ENCODE measurements at regions not wholly inside any gene's neighbourhood (a gene's known extent, or its start where the extent isn't known, plus 50 kb on each side); places are given as distances from the start of the nearest gene placed in this dataset.

DNA sequence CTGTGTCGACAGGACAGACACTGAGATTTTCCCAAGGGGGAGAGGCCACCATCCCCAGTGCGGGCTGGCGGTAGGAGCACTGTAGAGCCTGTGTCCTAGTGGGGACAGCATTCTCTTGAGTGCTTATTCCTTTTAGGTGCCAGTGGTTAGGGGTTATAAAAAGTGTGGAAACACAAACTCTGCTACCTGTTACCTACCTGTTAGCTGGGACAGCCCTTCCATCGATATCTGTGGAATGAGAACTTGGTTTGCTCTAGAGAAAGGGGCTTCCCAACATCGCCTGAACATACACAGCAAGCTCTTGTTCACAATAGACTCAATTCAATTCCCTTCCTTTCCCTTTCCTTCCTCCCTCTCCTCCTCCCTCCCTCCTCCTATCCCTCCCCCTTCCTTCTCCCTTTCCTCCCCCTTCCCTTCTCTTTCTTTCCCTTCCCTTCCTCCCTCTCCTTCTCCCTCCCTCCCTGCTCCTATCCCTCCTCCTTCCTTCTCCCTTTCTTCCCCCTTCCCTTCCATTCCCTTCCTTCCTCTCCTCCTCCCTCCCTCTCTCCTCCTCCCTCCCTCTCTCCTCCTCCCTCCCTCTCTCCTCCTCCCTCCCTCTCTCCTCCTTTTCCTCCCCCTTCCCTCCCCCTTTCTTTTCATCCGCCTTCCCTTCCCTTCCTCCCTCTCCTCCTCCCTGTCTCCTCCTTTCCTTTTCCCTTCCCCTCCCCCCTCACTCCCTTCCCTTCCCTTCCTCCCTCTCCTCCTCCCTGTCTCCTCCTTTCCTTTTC lies 188.5 kb downstream of the URI1 start:
- no peak for DNase-seq

DNA sequence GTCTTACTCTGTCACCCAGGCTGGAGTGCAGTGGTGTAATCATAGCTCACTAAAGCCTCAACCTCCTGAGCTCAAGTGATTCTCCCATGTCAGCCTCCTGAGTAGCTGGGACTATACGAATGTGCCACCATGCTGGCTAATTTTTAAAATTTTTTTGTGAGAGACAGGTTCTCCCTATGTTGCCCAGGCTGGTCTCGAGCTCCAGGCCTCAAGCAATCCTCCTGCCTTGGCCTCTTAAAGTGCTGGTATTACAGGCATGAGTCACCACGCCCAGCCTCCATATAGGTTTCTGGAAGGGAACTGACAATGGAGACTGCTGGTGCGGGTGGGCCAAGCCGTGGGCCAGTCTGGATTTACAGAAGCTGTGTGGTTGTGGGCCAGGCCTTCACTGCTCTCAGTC lies 189.2 kb downstream of the URI1 start:
- no peak for DNase-seq

DNA sequence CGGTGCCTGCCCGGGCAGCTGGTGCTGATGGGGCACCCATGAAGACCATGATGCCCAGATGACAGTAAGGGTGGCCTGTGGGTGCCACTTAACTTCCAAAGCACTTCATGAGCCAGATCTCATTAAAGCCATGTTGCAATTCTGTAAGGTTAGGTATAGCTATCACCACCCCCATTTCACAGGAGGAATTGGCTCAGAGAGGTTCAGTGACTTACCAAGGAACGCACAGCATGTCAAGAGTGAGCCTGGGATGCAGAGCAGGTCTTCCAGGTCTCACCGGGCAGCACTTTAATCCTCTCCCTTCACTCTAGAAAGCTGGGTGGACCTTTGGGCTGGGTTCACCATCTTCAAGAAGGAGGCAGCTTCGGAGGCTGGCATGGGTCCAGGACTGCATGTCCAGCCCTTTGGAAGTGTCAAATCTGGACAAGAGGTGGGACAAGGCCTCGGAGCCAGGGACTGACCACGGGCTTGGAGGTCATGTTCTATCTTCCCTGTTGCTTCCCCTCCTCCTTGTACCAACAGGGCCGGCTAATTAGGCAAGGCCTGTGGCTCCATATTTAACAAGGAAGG lies 189.8 kb downstream of the URI1 start:
- DNase-seq: no peak

DNA sequence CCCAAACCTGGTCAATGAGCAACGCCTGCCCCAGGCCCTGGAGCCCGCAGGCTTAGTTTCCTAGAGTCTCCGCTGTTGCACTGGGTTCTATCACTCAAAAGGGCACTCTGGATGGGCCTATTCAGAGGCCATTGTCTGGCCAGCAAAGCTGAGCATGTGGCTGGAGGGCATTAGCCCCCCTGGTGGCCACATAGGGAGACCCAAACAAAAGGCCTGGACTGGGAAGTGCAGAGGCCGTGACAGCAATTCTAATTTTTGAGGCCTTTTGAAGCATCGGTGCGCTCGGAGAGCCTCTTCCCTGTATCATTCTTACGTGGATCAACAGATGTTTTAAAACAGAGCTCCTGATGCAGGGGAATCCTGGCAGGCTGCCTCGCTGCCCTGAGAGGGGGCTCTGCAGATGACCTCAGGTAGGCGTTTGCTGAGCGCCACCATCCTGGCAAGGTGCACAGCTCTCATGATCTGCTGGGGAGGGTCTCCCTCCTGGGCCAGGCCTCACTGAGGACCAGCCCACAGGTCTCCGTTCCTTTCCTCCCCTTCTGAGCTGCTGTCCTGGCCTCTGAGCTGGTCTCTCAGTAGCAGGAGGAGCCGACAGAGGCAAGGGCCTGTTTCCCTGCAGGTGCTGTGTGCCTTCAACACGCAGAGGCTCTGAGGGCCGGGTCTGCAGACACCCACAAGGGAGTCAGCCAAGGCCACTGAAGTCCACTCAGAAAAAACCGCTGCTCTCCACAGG lies 190.5 kb downstream of the URI1 start:
- no peak for DNase-seq

DNA sequence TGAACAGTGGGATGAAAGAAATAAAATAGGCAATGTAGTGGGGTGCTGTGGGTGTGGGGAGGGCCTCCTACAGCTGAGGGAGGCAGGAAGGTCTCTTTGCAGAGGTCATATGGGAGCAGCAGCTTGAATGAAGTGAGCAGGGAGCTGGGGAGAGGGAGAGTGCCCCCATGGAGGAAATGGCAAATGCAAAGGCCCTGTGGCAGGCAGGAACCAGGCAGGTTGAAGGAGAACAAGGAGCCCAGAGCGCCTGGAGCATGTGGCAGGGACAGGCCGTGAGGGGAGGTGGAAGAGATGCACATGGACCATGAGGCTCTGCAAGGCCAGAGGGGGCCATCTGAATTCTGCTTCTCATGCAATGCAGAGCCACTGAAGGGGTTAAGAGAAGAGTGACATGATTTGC lies 191.8 kb downstream of the URI1 start:
- DNase-seq: no peak

DNA sequence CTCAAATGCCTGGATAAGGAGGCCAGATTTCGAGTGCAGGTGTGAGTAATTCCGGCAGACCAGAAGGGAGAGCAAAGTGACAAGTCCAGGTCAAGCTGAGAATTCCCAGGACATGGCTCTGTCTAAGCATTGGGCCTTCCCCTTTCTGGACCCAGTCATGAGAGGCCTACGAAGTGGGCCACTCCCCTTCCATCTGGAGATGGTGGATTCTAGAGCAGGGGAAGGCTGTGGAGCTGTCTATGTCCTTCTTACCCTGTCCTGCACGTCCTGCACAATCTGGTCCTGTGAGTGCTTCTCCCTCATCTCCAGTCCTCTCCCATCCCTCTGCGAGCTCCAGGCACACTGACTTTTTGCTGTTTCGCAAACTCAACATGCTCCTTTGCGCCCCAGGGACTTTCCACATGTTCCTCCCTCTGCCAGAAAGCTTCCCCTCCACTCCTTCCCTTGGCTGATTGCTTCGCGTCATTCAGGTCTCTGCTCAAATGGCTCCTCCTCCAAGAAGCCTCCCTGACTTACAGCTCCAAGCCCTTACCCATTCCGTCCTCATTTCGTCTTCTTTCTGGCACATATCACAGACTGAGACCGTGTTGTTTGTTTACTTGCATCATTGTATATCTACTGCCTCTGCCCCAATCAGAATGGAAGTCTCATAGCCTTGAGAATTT lies 193.2 kb downstream of the URI1 start:
- no peak for DNase-seq

DNA sequence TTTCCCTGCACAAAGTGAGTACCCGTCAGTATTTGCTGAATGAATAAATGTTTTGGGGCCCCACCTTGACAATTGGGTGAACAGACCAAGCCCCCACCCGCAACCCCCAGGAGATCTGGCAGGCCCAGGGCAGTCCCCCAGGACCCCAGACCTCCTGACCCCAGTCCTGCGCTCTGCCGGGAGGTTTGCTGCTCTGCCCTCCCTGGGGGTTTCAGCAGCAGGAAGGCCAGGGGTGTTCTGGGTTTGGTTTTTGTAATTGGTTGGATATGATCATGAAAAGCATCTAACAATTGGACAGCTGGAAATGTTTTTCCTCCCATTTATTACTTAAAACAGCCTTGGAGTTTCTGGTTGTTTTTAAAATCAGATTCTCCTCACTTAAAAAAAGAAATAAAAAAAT lies 193.8 kb downstream of the URI1 start:
- DNase-seq: no peak

DNA sequence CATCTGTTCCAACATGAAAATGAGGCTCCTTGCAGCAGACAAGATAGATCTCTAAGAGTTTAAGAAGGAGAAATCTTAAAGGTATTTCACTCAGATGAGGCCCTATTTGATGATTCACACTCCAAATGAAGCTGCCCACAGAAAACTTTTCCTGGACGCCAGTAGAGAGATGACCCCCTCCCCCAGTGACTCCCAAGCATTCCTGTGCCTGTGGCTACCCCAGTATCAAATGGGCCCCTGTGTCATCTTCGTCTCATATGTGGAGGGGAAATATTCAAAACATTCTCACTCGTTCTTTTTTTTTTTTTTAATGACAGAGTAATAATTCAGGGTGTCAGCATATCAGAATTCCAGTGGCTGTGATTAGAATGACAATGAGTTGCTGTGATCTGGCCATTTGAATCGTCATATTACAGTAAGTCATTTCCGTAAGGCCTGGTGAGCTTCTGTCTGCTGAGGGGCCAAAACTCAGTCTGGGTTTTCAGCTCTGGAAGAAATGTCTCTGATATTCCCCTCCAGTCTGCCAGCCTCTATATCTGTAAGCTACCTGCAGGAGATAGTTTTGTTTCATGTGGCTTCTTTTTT lies 194.7 kb downstream of the URI1 start:
- DNase-seq: no peak

DNA sequence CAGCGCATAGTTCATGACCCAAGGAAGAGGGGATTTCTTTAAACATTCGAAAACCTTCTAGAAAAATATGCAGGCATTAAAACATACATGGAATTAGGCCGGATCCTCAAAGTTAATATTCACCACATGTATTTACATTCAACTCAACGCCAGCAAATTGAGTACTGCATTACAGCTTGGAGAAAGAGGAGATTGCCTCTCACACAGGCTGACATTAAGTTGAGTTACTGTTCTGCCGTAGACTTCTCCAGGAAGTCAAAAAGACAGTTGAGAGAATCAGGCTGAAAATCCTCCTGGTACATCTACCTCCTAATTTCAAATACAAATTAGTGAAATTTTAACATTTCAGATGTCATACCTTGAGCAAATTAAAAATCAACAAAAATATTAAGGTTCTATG lies 195.7 kb downstream of the URI1 start:
- no peak for DNase-seq

DNA sequence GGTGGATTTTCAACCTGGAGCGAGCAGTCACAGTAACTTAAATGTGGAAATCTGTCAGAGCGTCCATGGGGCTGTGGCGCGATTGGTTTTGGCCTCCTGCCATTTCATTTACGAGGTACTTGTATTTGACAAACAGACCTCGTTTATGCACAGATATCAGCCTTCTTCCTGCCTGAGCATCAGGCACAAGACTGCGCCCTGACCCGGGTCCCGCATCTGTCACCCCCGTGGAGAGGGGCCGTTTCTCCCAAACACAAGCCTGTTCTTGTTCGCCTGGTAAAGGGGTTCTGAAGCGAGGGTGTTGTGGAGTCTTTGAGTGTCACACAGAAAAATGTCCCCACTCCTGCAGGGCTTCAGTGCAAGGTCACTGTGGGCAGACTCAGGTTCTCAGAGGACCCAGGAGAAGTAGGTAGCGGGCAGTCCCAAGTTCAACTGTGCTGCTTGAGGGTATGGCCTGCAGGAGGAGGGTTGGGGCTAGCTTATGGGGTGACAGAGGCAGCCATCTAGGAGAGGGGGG lies 202.3 kb downstream of the URI1 start:
- DNase-seq: no peak

DNA sequence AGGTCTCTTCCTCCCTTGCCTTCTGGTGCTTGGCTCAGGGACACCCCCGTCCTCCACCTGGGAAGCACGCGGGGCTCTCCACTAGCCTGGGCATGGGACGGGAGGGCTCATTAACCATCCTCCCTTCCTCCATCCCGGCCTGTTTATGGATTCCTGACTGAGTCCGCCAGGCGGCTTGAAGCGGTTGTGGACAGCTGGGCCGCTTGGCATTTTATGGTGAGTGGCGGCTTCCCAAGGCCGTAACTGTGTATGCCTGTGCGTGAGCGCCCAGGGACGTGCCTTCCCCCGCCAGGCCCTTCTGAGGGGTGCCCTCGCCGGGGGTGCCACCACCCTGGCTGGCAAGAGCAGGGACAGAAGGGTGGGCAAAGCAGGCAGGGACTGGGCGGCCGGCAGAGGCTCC lies 202.8 kb downstream of the URI1 start:
- DNase-seq: no peak

DNA sequence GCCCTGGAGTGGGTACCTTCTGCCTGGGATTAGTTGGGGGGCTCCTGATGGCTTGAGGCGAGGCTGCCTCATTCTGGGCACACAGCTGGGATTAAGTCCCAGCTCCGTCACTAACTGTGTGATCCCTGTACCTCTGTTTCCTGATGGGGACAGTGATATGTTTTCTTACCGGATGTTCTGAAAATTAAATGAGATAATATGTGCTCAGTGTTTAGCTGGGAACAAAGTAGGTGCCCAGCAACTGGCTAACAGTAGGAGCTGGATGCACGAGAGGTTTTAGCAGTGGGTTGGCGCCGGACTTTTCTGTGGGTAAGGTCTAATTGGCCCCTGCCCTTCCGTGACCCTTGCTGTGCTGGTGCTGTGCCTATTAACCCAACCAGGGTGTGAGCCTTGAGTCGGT lies 203.4 kb downstream of the URI1 start:
- no peak for DNase-seq

DNA sequence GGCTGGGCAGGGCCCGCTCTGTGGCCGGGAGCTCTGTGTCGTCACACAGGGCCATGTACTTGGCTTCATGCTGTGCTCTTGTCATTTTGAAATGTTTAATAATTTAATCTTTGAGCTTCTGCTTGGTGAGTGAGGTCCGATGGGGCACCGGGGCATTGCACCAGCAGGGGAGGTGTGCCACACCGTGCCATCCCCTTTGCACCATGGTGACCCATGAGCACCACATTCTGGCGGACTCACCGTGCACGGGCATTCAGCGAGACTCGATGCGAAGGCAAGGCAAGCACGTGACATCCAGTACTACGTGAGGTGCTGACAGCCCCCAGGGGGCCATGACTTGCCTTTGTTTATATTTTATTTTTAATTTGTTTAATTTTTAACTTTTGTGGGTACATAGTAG lies 204.3 kb downstream of the URI1 start:
- no peak for DNase-seq

DNA sequence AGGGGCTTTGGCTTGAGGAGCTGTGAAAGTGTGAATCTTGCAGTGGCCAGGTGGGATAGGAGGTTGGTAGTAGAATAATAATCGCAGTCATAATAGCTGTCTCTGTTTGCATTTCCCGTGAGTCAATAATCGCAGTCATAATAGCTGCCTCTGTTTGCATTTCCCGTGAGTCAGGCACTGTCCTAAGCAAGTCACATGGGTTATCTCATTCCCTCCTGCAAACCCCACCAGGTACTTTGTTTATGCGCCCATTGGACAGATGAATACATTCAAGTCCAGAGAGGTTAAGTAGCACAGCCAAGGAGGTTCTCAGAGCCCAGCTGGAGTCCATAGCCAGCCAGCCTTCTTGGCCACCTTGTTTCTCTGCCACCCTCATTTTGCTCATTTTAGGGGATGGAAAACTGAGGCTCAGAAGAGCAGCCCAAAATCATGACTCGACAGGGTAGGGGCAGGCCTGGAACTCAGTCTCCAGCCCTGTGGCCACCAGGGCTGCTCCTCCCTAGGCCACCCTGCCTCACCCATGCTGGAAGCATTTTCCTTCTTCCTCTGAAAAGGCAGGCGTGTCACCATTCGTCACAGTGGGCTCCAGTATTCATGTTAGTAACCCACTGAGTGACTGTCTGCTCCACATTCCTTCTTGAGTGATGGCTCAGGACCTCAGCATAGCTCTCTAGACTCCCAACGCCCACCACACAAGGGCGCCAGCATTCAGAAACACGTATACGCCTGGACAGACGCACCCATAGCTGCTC lies 206.2 kb downstream of the URI1 start:
- no peak for DNase-seq

DNA sequence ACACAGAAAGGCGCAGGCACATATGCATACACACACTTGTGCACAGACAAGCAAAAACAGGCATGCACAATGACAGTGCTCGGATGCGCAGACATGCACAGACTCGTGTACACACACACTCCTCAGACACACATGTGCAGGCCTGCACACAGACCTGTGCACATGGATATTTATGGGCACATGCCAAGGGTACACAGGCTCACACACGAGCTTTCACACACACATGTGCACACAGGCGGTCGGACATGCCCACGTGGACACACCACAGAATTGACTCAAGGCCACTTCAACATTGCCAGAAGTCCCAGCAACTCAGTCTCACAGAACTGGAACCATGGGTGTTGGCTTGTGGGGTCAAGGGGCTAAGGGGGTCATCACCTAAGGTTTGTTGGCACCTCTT lies 206.8 kb downstream of the URI1 start:
- DNase-seq: no peak

DNA sequence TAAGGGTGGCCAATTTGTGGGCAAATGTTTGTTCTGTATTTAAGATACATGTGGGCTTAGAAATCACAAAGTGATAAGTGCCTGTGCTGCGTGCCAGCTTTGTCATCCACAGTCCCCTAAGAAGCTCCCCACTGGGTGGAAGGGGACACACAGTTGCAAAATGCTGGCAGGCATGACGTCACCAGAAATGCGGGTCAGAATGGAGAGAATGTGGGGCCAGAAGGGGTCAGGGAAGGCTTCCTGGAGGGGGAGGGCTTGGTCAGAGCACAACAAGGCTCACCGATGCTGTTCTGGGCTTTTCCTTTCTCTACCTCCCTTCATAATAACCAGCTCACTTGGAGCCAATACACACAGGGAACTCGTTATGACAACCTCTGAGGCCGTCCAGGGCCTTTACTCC lies 207.3 kb downstream of the URI1 start:
- DNase-seq: no peak

DNA sequence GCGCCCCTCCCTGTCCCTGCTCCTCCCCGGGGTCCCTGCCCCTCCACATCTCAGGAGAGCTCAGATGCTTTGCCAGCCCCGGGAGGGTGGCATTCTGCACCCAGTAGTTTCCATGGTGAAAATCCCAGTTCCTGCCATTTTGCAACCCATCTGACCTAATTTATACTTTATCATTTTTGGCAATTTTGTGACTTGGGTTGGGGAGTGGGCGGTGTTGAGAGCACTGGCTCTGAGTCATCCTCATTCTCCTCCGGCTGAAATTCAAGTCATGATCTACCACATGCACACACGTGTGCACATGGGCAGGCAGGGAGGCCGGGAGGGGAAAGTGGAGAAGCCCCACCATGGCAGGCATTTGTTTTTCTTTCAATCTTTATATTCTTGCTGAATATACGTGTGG lies 208.6 kb downstream of the URI1 start:
- DNase-seq: no peak

DNA sequence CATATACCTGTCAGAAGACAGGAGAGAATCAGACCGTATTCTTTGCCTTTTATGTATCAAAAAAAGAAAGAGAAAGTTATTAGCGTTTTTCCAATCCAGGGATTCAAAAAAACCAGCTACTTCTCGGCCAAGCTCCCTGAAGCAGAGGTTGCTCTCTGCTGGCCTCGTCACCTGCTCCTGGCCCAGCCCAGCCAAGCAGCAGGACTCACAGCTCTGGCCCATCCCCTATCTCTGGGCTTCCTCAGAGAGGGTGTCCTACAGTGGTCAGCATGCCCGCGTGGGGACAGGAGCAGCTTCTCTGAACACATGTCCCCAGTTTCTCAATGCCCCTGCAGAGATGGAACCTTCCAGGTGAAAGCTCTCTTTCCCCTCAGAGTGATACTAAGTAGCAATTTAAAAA lies 209.0 kb downstream of the URI1 start:
- no peak for DNase-seq

DNA sequence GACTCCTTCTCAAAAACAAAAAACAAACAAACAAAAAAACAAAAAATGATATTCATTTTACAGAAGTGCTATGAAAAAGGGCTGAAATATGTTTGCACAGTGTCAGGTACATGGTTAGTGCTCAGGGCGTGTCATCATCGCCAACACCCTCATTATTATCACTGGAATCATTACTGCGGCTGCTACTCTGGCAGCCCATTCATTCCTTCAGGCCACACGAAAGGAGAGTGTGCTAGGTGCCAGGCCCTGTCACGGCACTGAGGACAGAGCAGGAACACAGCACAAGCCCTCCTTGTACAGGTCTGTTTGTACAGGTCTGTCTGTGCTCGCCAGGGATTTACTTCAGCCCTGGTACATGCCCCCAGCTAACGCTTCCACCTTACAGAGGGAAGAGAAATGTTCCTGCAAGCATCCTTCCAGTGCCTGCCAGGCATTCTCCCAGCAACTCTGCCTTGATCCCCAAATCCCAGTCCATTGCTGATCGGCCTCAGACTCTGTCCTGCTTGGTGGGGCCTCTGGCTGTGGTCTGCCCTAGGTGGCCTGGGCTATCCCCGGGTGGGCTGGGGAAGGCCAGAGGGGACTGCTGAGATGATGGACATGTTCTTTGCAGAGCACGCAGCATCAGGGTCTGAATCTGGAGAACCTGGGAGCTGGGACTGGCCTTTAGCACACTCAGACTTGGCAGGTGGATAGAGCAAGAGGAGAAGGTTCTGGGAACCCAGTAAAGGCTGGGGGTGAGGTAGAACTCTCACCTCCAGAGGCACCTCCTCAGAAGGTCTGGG lies 210.7 kb downstream of the URI1 start:
- no peak for DNase-seq

DNA sequence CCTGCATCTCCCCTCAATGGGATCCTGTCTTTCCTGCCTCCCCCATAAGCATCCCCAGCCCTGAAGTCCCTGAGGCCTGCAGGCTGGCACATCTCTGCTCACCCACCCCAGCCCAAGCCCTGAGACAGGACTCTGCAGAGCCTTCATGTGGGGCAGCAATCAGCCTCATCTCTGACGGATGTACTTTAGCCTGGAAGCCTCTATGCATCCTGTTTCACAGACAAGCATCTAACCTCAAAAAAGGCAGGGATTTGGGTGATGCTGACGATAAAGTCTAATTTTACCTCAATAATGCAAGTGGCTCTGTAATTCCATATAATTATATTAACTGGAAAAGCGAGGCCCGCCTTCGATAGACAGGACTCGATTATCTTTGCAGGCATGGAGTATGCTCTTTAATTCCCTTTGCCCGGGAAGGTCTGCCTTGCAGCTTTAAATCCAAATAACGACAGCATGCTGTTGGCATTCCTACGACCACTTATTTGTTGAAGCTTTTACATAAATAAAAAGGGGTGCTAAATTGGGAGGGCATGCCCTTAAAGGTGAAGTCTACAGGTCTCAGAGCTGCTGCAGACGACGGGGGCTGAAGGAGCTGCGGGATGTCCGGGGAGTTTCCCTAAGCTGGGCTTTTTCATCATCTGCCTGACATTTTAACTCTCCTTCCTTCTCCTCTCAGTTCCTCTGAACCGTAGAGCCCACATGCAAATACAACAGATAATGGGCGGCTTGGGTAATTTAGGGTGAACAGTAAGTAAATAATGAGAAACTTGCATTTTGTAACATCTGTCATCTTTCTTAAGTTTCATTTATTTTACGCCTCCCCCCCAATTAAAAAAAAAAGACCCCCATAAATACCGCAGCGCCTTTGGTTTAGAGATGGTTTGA lies 211.5 kb downstream of the URI1 start:
- peak; percentile 1 for DNase-seq

DNA sequence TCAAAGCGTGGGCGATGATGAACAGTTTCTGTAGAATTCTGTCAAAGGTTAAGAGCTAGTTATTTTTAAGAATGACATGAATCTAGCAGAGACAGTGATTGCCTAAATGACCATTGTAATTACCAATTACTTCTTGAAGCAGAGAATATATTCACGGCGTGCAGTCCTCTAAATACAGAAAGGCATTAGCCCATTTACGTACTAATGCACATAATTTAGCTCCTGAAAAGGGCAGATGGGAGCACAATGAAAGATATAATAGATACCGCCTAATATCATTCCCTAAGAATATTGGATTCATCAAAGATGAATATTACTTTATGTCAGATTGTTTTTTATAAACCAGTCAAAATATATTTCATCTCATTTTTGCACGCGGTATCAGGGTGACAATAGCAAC lies 212.4 kb downstream of the URI1 start:
- DNase-seq: no peak

All from suppressor macrophage treated with lipopolysaccharide for 4 hours (primary cell).